ENCODE measurements at regions not wholly inside any gene's neighbourhood (a gene's known extent, or its start where the extent isn't known, plus 50 kb on each side); places are given as distances from the start of the nearest gene placed in this dataset.

DNA sequence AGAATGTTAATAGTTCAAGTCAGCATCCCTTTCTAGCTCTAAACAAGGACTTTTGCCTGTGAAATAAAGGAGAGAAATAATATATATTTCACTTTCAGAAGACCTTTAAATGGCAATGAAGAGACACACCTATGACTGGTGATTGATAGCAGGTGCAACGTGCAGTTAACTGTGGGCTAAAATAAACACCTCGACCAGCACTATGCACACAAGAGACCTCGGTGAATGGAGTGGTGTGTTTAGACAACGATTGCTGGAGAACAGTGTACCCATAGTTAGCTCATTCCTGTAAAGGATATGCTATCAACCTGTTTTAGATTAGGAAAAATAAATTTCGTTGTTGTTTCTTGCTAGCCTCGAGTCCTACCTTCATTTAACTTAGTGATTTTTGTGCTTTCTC lies 143.4 kb downstream of the NR4A2 start (continued):
- no peak for TF ChIP-seq EP300 (IDR thresholded peaks at IDR 0.05; ENCODE audit: borderline replicate concordance in 1 of 2, low read depth in 2 of 2, low read length in 2 of 2)
- no peak for TF ChIP-seq CTCF (IDR thresholded peaks at IDR 0.05; ENCODE audit: control extremely low read depth in 1 of 3, insufficient read depth in 1 of 3, low read depth in 1 of 3, low read length in 3 of 3)

Measured in H1 (cell line).